RWPE1 (cell line): ENCODE measurements at regions not wholly inside any gene's neighbourhood (a gene's known extent, or its start where the extent isn't known, plus 50 kb on each side); places are given as distances from the start of the nearest gene placed in this dataset.

ENCODE experiments used
- CTCF ChIA-PET: fragments of 350-600 bp; sonication (Branson Sonifier 250); formaldehyde crosslinking; extraction: SDS; loops from one replicate; lab custom pipeline; 2021; lab: Yijun Ruan, JAX
- POLR2A ChIA-PET: fragments of 400-600 bp; formaldehyde crosslinking; extraction: SDS; loops from one replicate; lab custom pipeline; 2020; ENCODE audit warnings: antibody characterized with exemption; ENCODE audit not compliant: low non-redundant PET; lab: Yijun Ruan, JAX
- DNase-seq: peaks from one replicate; pipeline ENCODE4 v3.0.0; 2012; ENCODE audit warnings: low spot score
- H3K27ac ChIP-seq: fragments of 450-650 bp; 2 replicates; pipeline ENCODE4 v1.5.1; 2017
- TF ChIP-seq, protein P1 (sequence below): fragments of 450-650 bp; conservative IDR thresholded peaks from 2 replicates; pipeline ENCODE4 v1.5.1; 2017; ENCODE audit warnings: low read depth, mild to moderate bottlenecking

DNA sequence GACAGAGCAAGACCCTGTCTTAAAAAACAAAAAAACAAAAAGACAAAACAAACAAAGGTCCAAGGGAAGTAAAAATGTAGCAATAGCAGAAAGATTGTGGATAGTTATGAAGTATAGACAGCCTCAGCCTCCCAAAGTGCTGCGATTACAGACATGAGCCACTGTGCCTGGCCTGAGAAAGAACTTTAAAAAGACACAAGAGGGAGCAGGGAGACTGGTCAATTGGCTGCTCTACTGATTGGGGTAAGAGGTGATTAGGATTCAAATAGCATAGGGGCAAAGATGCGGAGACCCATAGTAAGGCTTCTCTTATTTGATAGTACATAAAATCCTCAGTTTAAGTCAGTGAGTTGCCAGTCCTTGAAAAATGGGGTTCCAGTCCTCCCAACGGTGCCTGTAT is 518.2 kb upstream of the GOT2 start:
- ChIA-PET CTCF (no interaction called here), POLR2A (no interaction called here)
- DNase-seq = no peak
- H3K27ac ChIP-seq = no peak overlapping the region
- TF ChIP-seq, protein P1, sequence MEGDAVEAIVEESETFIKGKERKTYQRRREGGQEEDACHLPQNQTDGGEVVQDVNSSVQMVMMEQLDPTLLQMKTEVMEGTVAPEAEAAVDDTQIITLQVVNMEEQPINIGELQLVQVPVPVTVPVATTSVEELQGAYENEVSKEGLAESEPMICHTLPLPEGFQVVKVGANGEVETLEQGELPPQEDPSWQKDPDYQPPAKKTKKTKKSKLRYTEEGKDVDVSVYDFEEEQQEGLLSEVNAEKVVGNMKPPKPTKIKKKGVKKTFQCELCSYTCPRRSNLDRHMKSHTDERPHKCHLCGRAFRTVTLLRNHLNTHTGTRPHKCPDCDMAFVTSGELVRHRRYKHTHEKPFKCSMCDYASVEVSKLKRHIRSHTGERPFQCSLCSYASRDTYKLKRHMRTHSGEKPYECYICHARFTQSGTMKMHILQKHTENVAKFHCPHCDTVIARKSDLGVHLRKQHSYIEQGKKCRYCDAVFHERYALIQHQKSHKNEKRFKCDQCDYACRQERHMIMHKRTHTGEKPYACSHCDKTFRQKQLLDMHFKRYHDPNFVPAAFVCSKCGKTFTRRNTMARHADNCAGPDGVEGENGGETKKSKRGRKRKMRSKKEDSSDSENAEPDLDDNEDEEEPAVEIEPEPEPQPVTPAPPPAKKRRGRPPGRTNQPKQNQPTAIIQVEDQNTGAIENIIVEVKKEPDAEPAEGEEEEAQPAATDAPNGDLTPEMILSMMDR = no peak

DNA sequence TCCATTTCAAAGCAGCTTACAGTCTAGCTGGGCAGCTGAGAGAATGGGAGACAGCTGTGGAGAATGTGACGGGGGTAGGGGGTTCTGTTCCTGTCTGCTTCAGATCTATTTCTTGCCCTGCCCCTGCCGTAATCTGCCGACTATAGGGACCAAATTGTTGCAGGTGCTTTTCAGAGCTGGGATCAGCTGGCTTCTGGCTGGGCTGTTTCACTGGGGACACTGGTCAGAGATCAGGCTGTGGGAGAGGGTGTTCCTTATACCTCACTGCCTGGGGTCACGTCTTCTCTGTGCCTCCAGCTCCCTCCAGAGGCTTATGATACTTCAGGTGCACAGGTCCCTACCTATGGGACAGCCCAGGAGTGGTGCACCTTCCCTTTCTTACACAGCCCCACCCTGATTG is 514.9 kb upstream of the GOT2 start:
- POLR2A ChIA-PET = no interaction called here
- TF ChIP-seq, protein P1 = no peak
- no peak for DNase-seq
- H3K27ac ChIP-seq = no peak overlapping the region
- CTCF ChIA-PET = no interaction called here

- DNase-seq = no peak
- ChIA-PET POLR2A (no interaction called here), CTCF (no interaction called here)
- TF ChIP-seq, protein P1 = no peak
- H3K27ac ChIP-seq = no peak overlapping the region
Measured at GRCh38 chr16:59242556-59242955, 508.4 kb upstream of the GOT2 start.

- ChIA-PET POLR2A (no interaction called here), CTCF (no interaction called here)
- TF ChIP-seq, protein P1 = no peak
Measured at GRCh38 chr16:59238246-59238645, 504.1 kb upstream of the GOT2 start.

DNA sequence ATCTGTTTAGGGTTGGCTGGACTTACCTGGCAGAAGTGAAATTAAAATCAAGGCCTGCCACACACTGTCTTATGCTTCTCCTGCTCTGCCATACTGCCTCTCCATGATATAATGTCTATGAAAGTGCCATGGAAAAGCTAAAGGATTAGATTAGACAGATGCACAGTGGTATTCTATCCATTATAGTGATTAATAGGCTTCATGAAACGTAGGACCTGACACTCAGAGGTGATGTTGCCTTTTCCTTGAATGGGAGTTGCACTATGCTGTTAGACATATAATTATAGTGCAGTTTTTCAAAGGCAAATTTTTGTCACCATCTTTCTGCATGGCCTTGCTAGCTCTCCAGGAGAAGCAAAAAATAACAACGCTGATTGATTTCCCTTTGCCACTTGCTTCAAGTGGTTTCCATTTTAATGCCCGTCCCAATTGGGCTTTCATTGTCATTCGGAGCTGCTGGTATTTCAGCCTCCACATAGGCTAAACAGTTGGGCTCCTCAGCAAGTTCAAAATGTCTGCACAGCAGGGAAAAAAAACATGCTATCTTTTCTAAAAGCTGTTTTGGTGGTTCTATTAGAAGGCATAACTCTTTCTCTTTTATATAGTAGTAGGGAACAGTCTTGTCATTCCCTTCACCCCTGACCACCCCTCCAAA is 502.8 kb upstream of the GOT2 start:
- no peak for DNase-seq
- TF ChIP-seq, protein P1 = no peak
- H3K27ac ChIP-seq = no peak overlapping the region
- POLR2A ChIA-PET = no interaction called here
- CTCF ChIA-PET = interaction anchor here (0.5 kb wide), 1 partner anchor 90 kb away, joined by 4 read pairs; no protein-coding TSS in a partner anchor

More at GRCh38 chr16:59238246-59238645, 504.1 kb upstream of the GOT2 start:
- DNase-seq = no peak
- H3K27ac ChIP-seq = no peak overlapping the region

DNA sequence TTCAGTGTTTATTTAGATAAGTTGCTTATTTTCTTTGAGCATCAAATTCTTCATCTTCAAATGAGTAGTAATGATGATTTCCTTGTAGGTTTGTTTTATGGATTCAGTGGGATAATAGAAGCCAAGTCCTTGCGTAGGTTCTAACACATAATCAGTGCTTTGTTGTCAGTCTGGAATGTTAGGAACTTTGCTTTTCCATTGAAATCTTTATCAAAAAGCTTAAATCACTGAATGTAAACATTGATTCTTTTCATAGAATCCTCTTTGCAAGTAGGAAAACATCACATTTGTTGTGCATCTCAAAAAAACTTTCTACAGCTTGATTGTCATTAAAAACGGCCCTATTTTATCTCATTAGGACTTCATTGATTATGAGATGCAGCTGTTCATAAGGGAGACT is 490.3 kb upstream of the GOT2 start:
- TF ChIP-seq, protein P1 = no peak
- ChIA-PET POLR2A (no interaction called here), CTCF (interaction anchor here (0.7 kb wide), 1 partner anchor 1145 kb away, joined by 3 read pairs; no protein-coding TSS in a partner anchor)
- no peak for DNase-seq
- no peak overlapping the region for H3K27ac ChIP-seq
